HG03135 (cell line): ENCODE measurements at regions not wholly inside any gene's neighbourhood (a gene's known extent, or its start where the extent isn't known, plus 50 kb on each side); places are given as distances from the start of the nearest gene placed in this dataset.
"Not testable (repeated sequence)": the region's sequence is repeated elsewhere in the genome, so short reads cannot be mapped to it uniquely, and the experiment has no call there.

ENCODE experiments used
- ATAC-seq: cut with Tn5 transposase; IDR thresholded peaks from one replicate; pipeline ENCODE4 v1.9.1; 2021; ENCODE audit warnings: mild to moderate bottlenecking, moderate library complexity; ENCODE audit not compliant: unreplicated experiment

GRCh38 chr3:176873261-176873660, 324.0 kb downstream of the TBL1XR1 start:
- ATAC-seq, result no peak

GRCh38 chr3:176872771-176873209, 324.5 kb downstream of the TBL1XR1 start:
- ATAC-seq, result peak; percentile 95

GRCh38 chr3:176870451-176870850, 326.8 kb downstream of the TBL1XR1 start:
- ATAC-seq, result no peak

GRCh38 chr3:176867681-176868663, 329.3 kb downstream of the TBL1XR1 start:
- ATAC-seq, result no peak

- ATAC-seq, result no peak
These were observed 336.1 kb downstream of the TBL1XR1 start for GRCh38 chr3:176861137-176861536.

- ATAC-seq, result no peak
These were observed 340.6 kb downstream of the TBL1XR1 start for GRCh38 chr3:176856721-176857120.

- ATAC-seq, result no peak
These were observed 341.3 kb downstream of the TBL1XR1 start for GRCh38 chr3:176855901-176856486.

- ATAC-seq, result no peak
These were observed 342.1 kb downstream of the TBL1XR1 start for GRCh38 chr3:176855213-176855612.

GRCh38 chr3:176850498-176850897, 346.8 kb downstream of the TBL1XR1 start:
- no peak for ATAC-seq

GRCh38 chr3:176848431-176849214, 348.7 kb downstream of the TBL1XR1 start:
- no peak for ATAC-seq

GRCh38 chr3:176842914-176843313, 354.4 kb downstream of the TBL1XR1 start:
- no peak for ATAC-seq

GRCh38 chr3:176840641-176841286, 356.5 kb downstream of the TBL1XR1 start:
- ATAC-seq, result no peak

GRCh38 chr3:176839901-176840300, 357.4 kb downstream of the TBL1XR1 start:
- no peak for ATAC-seq

- ATAC-seq, result no peak
These were observed 357.8 kb downstream of the TBL1XR1 start for GRCh38 chr3:176839466-176839865.

- ATAC-seq, result not testable (repeated sequence)
These were observed 370.0 kb downstream of the TBL1XR1 start for GRCh38 chr3:176827244-176827643.

GRCh38 chr3:176824811-176825210, 372.5 kb downstream of the TBL1XR1 start:
- no peak for ATAC-seq

GRCh38 chr3:176820764-176821163, 376.5 kb downstream of the TBL1XR1 start:
- ATAC-seq, result no peak

GRCh38 chr3:176816937-176817336, 380.3 kb downstream of the TBL1XR1 start:
- no peak for ATAC-seq

- ATAC-seq, result peak; percentile 94
These were observed 383.0 kb downstream of the TBL1XR1 start for GRCh38 chr3:176814285-176814684.

GRCh38 chr3:176807938-176808337, 389.3 kb downstream of the TBL1XR1 start:
- ATAC-seq, result no peak

GRCh38 chr3:176799675-176800074, 397.6 kb downstream of the TBL1XR1 start:
- no peak for ATAC-seq
